Colonic mucosa (tissue), 4 donors: ENCODE measurements at regions not wholly inside any gene's neighbourhood (a gene's known extent, or its start where the extent isn't known, plus 50 kb on each side); places are given as distances from the start of the nearest gene placed in this dataset.

Experiments used
- DNase-seq: peaks from one replicate; pipeline ENCODE4 v3.0.0-alpha.2; 2020
- H3K27ac ChIP-seq: fragments of 200-600 bp; one replicate; pipeline ENCODE4 v1.8.0; 2021
- H3K27me3 ChIP-seq: fragments of 200-600 bp; one replicate; pipeline ENCODE4 v1.8.0; 2021
- H3K36me3 ChIP-seq: fragments of 200-600 bp; one replicate; pipeline ENCODE4 v1.8.0; 2021
- H3K4me1 ChIP-seq: fragments of 200-600 bp; one replicate; pipeline ENCODE4 v1.8.0; 2021; ENCODE audit warnings: mild to moderate bottlenecking
- H3K4me3 ChIP-seq: fragments of 200-600 bp; one replicate; pipeline ENCODE4 v1.8.0; 2021
- H3K9ac ChIP-seq, 2 donors: one replicate each; pipeline ENCODE4 v1.7.0; 2013; ENCODE audit warnings: control low read depth in 2 of 2, low read depth in 2 of 2, low read length in 2 of 2
- H3K9me3 ChIP-seq: fragments of 200-600 bp; one replicate; pipeline ENCODE4 v1.8.0; 2021
- intact Hi-C: fragments of 100-400 bp; cut with DNase I; formaldehyde crosslinking; loops from one replicate; pipeline ENCODE4 v1.14.1; 2022
- TF ChIP-seq, protein P1 (sequence below): fragments of 200-600 bp; IDR thresholded peaks from one replicate; pipeline ENCODE4 v1.8.0; 2022; ENCODE audit warnings: antibody characterized with exemption, mild to moderate bottlenecking
- donor health status: healthy.
- donor health status: DM: no; HTN: no; CAD: no.
- donor health status: DM: no; HTN: no; CAD: no.

DNA sequence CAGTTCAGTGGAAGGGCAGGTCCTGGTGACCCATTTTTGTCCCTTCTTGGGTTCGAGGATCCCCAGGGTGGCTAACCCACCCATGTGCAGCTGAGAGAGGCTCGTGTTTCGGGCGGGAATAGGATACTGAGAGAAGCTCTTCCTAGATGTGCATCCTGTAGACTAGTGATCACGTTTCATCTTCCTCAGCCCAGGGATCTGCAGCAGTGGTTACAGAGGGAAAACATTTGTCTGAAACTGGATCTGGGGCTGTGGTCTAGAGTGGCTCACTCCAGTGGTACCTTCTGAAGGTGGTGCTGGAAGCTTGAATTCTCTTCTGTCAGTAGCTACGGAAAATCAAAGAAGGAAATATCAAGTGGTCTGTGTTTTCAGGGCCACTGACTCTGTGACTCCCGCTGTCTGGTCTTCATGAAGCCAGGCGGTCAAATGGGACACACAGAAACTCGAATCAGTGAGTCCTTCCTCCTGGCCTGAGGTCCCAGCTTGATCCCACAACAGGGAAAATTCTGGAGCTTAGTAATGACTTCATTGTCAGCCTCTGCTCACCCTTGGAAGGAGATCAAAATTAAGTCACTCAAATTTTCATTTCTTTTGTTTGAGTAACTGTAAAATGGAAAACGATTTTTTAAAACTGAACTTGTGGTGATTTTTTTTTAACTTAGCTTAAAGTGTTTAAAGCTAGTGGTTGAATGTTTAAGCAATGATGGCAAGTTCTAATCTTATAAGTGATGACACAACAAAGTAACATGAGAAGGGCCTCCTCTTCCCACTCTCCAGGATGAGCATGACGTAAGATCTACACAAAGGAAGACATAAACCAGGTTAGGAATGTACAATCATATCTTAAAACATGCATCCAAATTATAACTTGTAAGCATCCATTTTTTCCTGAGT, 469.3 kb upstream of the KLF6 start:
- Histone ChIP-seq H3K9me3 (no peaks in the 10 kb centered on the region), H3K27me3 (no peaks in the 10 kb centered on the region), H3K9ac (no peak overlapping the region), H3K4me1 (no peaks in the 10 kb centered on the region), H3K27ac (no peak overlapping the region), H3K36me3 (no peaks in the 10 kb centered on the region), H3K4me3 (no peak overlapping the region)
- no peak for DNase-seq
- TF ChIP-seq, protein P1, sequence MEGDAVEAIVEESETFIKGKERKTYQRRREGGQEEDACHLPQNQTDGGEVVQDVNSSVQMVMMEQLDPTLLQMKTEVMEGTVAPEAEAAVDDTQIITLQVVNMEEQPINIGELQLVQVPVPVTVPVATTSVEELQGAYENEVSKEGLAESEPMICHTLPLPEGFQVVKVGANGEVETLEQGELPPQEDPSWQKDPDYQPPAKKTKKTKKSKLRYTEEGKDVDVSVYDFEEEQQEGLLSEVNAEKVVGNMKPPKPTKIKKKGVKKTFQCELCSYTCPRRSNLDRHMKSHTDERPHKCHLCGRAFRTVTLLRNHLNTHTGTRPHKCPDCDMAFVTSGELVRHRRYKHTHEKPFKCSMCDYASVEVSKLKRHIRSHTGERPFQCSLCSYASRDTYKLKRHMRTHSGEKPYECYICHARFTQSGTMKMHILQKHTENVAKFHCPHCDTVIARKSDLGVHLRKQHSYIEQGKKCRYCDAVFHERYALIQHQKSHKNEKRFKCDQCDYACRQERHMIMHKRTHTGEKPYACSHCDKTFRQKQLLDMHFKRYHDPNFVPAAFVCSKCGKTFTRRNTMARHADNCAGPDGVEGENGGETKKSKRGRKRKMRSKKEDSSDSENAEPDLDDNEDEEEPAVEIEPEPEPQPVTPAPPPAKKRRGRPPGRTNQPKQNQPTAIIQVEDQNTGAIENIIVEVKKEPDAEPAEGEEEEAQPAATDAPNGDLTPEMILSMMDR = no peak
- intact Hi-C loops = no loop called here

DNA sequence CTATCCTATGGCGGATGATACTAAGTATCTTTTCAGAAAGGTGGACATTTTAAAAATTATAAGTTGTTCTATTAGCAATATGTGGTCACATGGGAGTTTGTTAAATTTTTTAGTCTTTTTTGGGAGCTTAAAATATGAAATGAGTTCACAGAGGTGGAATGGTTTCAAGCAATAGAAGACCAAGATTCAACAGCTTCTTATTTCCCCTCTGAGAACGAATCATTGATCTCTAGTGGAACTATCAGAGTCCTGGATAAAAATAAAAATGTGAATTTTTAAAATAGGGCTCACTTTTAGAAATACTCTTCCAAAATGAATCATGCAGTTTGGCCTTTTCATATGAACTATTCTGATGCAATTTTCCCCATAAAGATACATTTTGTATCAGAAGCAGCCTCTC, 467.7 kb upstream of the KLF6 start:
- DNase-seq = no peak
- Histone ChIP-seq H3K36me3 (no peaks in the 10 kb centered on the region), H3K4me3 (no peak overlapping the region), H3K9ac (no peak overlapping the region), H3K27ac (no peak overlapping the region), H3K27me3 (no peaks in the 10 kb centered on the region), H3K9me3 (no peaks in the 10 kb centered on the region), H3K4me1 (no peaks in the 10 kb centered on the region)
- intact Hi-C loops = no loop called here
- TF ChIP-seq, protein P1 = no peak

DNA sequence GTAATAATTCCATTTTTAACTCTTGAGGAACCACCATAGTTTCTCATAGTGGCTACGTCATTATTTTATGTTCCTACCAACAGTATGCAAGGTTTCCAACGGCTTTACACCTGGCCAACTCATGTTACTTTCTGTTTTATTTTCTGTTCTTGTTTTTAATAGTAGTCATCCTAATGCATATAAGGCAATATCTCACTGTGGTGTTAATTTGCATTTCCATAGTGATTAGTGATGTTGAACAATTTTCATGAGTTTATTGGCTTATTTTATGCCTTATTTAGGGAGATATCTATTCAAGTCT, 465.5 kb upstream of the KLF6 start:
- Histone ChIP-seq H3K27ac (no peak overlapping the region), H3K9me3 (no peaks in the 10 kb centered on the region), H3K27me3 (no peaks in the 10 kb centered on the region), H3K9ac (no peak overlapping the region), H3K4me3 (no peak overlapping the region), H3K36me3 (no peaks in the 10 kb centered on the region), H3K4me1 (no peaks in the 10 kb centered on the region)
- no peak for DNase-seq
- TF ChIP-seq, protein P1 = no peak
- intact Hi-C loops = no loop called here

DNA sequence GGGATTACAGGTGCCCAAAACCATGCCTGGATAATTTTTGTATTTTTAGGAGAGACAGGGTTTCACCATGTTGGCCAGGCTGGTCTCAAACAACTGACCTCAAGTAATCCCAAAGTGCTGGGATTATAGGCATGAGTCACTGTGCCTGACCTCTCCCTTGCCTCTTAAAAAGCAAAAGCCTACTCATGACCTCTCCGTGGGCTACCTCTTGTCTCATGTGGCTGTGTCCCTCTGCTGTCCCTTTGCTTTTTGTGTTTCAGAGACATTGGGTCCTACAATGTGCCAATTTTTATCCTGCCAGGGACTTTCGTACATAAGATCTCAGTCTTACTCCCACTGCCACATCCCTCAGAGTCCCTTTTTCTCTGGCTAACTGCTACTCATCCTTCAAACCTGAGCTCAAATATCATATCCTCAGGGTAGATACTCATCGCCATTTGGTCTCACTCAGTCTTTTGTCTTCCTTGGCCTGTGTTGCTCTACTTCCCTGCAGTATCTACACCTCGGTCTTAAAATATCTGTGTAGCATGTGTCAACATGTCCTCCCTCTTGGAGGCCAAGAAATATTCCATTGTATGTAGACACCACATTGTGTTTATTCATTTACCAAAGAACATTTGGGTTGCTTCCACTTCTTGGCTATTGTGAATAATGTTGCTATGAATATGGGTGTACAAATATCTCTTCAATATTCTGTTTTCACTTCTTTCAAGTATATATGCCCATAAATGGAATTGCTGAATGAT, 465.0 kb upstream of the KLF6 start:
- TF ChIP-seq, protein P1 = no peak
- Histone ChIP-seq H3K4me3 (no peak overlapping the region), H3K36me3 (no peaks in the 10 kb centered on the region), H3K4me1 (no peaks in the 10 kb centered on the region), H3K27me3 (no peaks in the 10 kb centered on the region), H3K9me3 (no peaks in the 10 kb centered on the region), H3K27ac (no peak overlapping the region), H3K9ac (no peak overlapping the region)
- intact Hi-C loops = no loop called here
- no peak for DNase-seq

DNA sequence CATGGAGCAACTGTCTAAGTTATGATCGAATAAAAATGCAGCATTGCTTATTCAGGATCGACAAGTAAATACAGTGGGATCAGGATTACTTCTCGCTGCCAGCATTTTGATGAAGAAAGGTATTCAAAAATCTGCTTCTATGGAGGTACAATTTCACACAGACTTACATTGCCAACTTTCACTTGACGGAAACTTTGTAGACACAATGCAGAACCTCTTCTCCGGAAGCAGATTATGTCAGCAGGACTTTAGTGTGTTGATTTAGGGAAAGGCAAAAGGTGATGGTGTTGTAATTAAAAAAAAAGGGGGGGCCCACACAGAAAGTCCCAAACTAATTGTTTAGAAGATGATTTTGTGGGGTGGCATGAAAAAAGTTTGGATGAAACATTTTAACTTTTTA, 462.4 kb upstream of the KLF6 start:
- H3K9me3 ChIP-seq = no peaks in the 10 kb centered on the region
- intact Hi-C loops = no loop called here
- H3K9ac ChIP-seq = no peak overlapping the region
- TF ChIP-seq, protein P1 = no peak
- no peak overlapping the region for H3K27ac ChIP-seq
- no peaks in the 10 kb centered on the region for H3K36me3 ChIP-seq
- DNase-seq = no peak
- peaks cover 4% of the 10 kb centered on the region for H3K4me1 ChIP-seq
- H3K27me3 ChIP-seq = no peaks in the 10 kb centered on the region
- no peak overlapping the region for H3K4me3 ChIP-seq
